ENCODE measurements at regions not wholly inside any gene's neighbourhood (a gene's known extent, or its start where the extent isn't known, plus 50 kb on each side); places are given as distances from the start of the nearest gene placed in this dataset.

DNA sequence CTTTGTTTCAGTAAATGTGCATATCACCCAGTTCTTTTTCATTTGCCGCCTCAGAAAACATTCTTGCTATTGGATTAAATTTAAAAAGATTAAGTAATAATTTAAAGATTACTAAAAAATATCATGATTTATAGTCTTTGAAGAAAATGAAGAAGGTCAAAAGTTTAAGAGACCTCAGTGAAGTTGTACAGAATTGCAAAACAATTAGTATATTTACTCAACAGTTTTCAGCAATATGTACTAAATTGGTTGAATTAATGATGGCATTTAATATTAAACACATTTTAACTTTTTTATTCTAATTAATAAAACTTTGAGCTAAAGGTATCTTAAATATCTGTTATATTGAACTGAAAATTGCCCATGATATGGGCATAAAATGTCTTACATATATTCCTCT, 49.9 kb upstream of the KLF6 start:
- H3K36me3 Mint-ChIP-seq (ENCODE audit: low read depth), result no peaks in the 10 kb centered on the region
- DNase-seq (no peak), ATAC-seq (ENCODE audit: low read depth) (no peak)
- H3K4me1 Mint-ChIP-seq, result peaks cover 25% of the 10 kb centered on the region
- H3K9me3 Mint-ChIP-seq, result no peaks in the 10 kb centered on the region
- no peak overlapping the region for H3K27ac Mint-ChIP-seq
- ChIA-PET POLR2A (interaction anchor here (1.2 to 2.0 kb wide), 3 partner anchors 14 to 49 kb away, joined by 3 to 28 read pairs (median 4); partner anchors contain the start of gene KLF6), CTCF (interaction anchor here (1.7 kb wide), 1 partner anchor 50 kb away, joined by 4 read pairs; the partner anchor contains the start of gene KLF6)
- H3K27me3 Mint-ChIP-seq, result no peaks in the 10 kb centered on the region
- no peak overlapping the region for H3K4me3 Mint-ChIP-seq
- intact Hi-C loops (cut with micrococcal nuclease), result no loop called here
- TF ChIP-seq, protein P1, sequence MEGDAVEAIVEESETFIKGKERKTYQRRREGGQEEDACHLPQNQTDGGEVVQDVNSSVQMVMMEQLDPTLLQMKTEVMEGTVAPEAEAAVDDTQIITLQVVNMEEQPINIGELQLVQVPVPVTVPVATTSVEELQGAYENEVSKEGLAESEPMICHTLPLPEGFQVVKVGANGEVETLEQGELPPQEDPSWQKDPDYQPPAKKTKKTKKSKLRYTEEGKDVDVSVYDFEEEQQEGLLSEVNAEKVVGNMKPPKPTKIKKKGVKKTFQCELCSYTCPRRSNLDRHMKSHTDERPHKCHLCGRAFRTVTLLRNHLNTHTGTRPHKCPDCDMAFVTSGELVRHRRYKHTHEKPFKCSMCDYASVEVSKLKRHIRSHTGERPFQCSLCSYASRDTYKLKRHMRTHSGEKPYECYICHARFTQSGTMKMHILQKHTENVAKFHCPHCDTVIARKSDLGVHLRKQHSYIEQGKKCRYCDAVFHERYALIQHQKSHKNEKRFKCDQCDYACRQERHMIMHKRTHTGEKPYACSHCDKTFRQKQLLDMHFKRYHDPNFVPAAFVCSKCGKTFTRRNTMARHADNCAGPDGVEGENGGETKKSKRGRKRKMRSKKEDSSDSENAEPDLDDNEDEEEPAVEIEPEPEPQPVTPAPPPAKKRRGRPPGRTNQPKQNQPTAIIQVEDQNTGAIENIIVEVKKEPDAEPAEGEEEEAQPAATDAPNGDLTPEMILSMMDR (IDR thresholded peaks at IDR 0.05), result no peak
